ENCODE measurements at regions not wholly inside any gene's neighbourhood (a gene's known extent, or its start where the extent isn't known, plus 50 kb on each side); places are given as distances from the start of the nearest gene placed in this dataset.

- no peaks in the 10 kb centered on the region for H3K27me3 ChIP-seq (ENCODE audit: control insufficient read depth, extremely low read depth, insufficient read depth, low read length)
- H4K20me1 ChIP-seq (ENCODE audit: control insufficient read depth, extremely low read depth, insufficient read depth, low read length), result no peaks in the 10 kb centered on the region
- H3K27ac ChIP-seq (ENCODE audit: control insufficient read depth, insufficient read depth, low read length), result no peak overlapping the region
- no peak overlapping the region for H3K4me3 ChIP-seq (ENCODE audit: control insufficient read depth in 2 of 3, extremely low read depth in 1 of 3, insufficient read depth in 2 of 3, low read depth in 1 of 3, low read length in 3 of 3)
- H3K9ac ChIP-seq (ENCODE audit: control insufficient read depth, extremely low read depth, insufficient read depth, low read length), result no peak overlapping the region
- H3K79me2 ChIP-seq (ENCODE audit: control insufficient read depth, insufficient read depth, low read length), result no peaks in the 10 kb centered on the region
- H3K9me3 ChIP-seq (ENCODE audit: control insufficient read depth, low read depth, low read length), result peaks cover 2% of the 10 kb centered on the region
- TF ChIP-seq EZH2 (IDR thresholded peaks at IDR 0.05; ENCODE audit: low read length), result no peak
- no peak for TF ChIP-seq CTCF (optimal IDR thresholded peaks at IDR 0.05 in 1 of 3, IDR thresholded peaks at IDR 0.05 in 1 of 3, conservative IDR thresholded peaks at IDR 0.05 in 1 of 3; ENCODE audit: extremely low read depth in 1 of 3, insufficient read depth in 2 of 3, low read length in 3 of 3)
- no peaks in the 10 kb centered on the region for H3K36me3 ChIP-seq (ENCODE audit: control insufficient read depth in 2 of 2, extremely low read depth in 1 of 2, insufficient read depth in 2 of 2, low read length in 2 of 2)
- H2AFZ ChIP-seq (ENCODE audit: control insufficient read depth, low read length), result no peak overlapping the region
- dilution Hi-C loops (cut with MboI; ENCODE audit: extremely low pct_ligation_motif_present, low sequenced_read_pairs), result no loop called here
- H3K4me1 ChIP-seq (ENCODE audit: control insufficient read depth, extremely low read depth, insufficient read depth, low read length), result no peaks in the 10 kb centered on the region
- H3K9me1 ChIP-seq (ENCODE audit: control insufficient read depth, extremely low read depth, insufficient read depth, low read length), result no peaks in the 10 kb centered on the region
- H3K4me2 ChIP-seq (ENCODE audit: control insufficient read depth, extremely low read depth, insufficient read depth, low read depth, low read length), result no peak overlapping the region
- FAIRE-seq, result no peak
- DNase-seq (ENCODE audit: low read depth, low spot score), result no peak
These were observed 457.3 kb downstream of the TBC1D32 start for GRCh38 chr6:120876931-120877330.

GRCh38 chr6:120876424-120876823 lies 457.9 kb downstream of the TBC1D32 start:
- TF ChIP-seq CTCF (optimal IDR thresholded peaks at IDR 0.05 in 1 of 3, IDR thresholded peaks at IDR 0.05 in 1 of 3, conservative IDR thresholded peaks at IDR 0.05 in 1 of 3; ENCODE audit: extremely low read depth in 1 of 3, insufficient read depth in 2 of 3, low read length in 3 of 3) (no peak), EZH2 (IDR thresholded peaks at IDR 0.05; ENCODE audit: low read length) (no peak)
- no peaks in the 10 kb centered on the region for H3K27me3 ChIP-seq (ENCODE audit: control insufficient read depth, extremely low read depth, insufficient read depth, low read length)
- H3K9me3 ChIP-seq (ENCODE audit: control insufficient read depth, low read depth, low read length), result peaks cover 2% of the 10 kb centered on the region
- no peak overlapping the region for H3K9ac ChIP-seq (ENCODE audit: control insufficient read depth, extremely low read depth, insufficient read depth, low read length)
- no peaks in the 10 kb centered on the region for H3K4me1 ChIP-seq (ENCODE audit: control insufficient read depth, extremely low read depth, insufficient read depth, low read length)
- no peaks in the 10 kb centered on the region for H3K36me3 ChIP-seq (ENCODE audit: control insufficient read depth in 2 of 2, extremely low read depth in 1 of 2, insufficient read depth in 2 of 2, low read length in 2 of 2)
- H3K9me1 ChIP-seq (ENCODE audit: control insufficient read depth, extremely low read depth, insufficient read depth, low read length), result no peaks in the 10 kb centered on the region
- no peaks in the 10 kb centered on the region for H3K79me2 ChIP-seq (ENCODE audit: control insufficient read depth, insufficient read depth, low read length)
- no peak overlapping the region for H3K4me3 ChIP-seq (ENCODE audit: control insufficient read depth in 2 of 3, extremely low read depth in 1 of 3, insufficient read depth in 2 of 3, low read depth in 1 of 3, low read length in 3 of 3)
- DNase-seq (ENCODE audit: low read depth, low spot score) (no peak), FAIRE-seq (no peak)
- dilution Hi-C loops (cut with MboI; ENCODE audit: extremely low pct_ligation_motif_present, low sequenced_read_pairs), result no loop called here
- no peaks in the 10 kb centered on the region for H4K20me1 ChIP-seq (ENCODE audit: control insufficient read depth, extremely low read depth, insufficient read depth, low read length)
- H3K4me2 ChIP-seq (ENCODE audit: control insufficient read depth, extremely low read depth, insufficient read depth, low read depth, low read length), result no peak overlapping the region
- H3K27ac ChIP-seq (ENCODE audit: control insufficient read depth, insufficient read depth, low read length), result no peak overlapping the region
- no peak overlapping the region for H2AFZ ChIP-seq (ENCODE audit: control insufficient read depth, low read length)

Data from keratinocyte (primary cell).